ENCODE measurements at regions not wholly inside any gene's neighbourhood (a gene's known extent, or its start where the extent isn't known, plus 50 kb on each side); places are given as distances from the start of the nearest gene placed in this dataset.

GRCh38 chr4:156408749-156409148, 455.1 kb upstream of the CTSO start:
- no peaks in the 10 kb centered on the region for H3K36me3 ChIP-seq (ENCODE audit: insufficient read depth, low read length)
- H3K4me1 Mint-ChIP-seq = no peaks in the 10 kb centered on the region
- no peak overlapping the region for H3K4me3 Mint-ChIP-seq
- H3K9me3 ChIP-seq (ENCODE audit: control insufficient read depth in 1 of 2, low read length in 2 of 2) = no peaks in the 10 kb centered on the region
- intact Hi-C loops (cut with micrococcal nuclease) = no loop called here
- H3K27ac ChIP-seq (ENCODE audit: low read depth, low read length) = no peak overlapping the region
- ChIA-PET CTCF (ENCODE audit: partially characterized antibody) (no interaction called here), POLR2A (ENCODE audit: partially characterized antibody) (no interaction called here)
- no peak for DNase-seq
- H3K4me3 ChIP-seq (ENCODE audit: low read length in 2 of 2) = no peak overlapping the region
- H3K27me3 ChIP-seq (ENCODE audit: insufficient read depth, low read length) = no peaks in the 10 kb centered on the region
- H3K36me3 Mint-ChIP-seq = no peaks in the 10 kb centered on the region
- peaks cover 4 to 14% (median 6%) of the 10 kb centered on the region in 8 donors for H3K9me3 Mint-ChIP-seq
- no peaks in the 10 kb centered on the region for H3K4me1 ChIP-seq (ENCODE audit: insufficient read depth, low read length)
- no peak overlapping the region for H3K27ac Mint-ChIP-seq
- H3K27me3 Mint-ChIP-seq = no peaks in the 10 kb centered on the region

- no peak overlapping the region for H3K27ac Mint-ChIP-seq
- H3K27me3 Mint-ChIP-seq = no peaks in the 10 kb centered on the region
- Histone ChIP-seq H3K27ac (ENCODE audit: low read depth, low read length) (no peak overlapping the region), H3K4me1 (ENCODE audit: insufficient read depth, low read length) (no peaks in the 10 kb centered on the region), H3K9me3 (ENCODE audit: control insufficient read depth in 1 of 2, low read length in 2 of 2) (no peaks in the 10 kb centered on the region), H3K4me3 (ENCODE audit: low read length in 2 of 2) (no peak overlapping the region), H3K36me3 (ENCODE audit: insufficient read depth, low read length) (no peaks in the 10 kb centered on the region), H3K27me3 (ENCODE audit: insufficient read depth, low read length) (no peaks in the 10 kb centered on the region)
- POLR2A ChIA-PET (ENCODE audit: partially characterized antibody) = no interaction called here
- intact Hi-C loops (cut with micrococcal nuclease) = no loop called here
- DNase-seq = no peak
- no peaks in the 10 kb centered on the region for H3K4me1 Mint-ChIP-seq
- H3K9me3 Mint-ChIP-seq = peaks cover under 1 to 16% (median 6%) of the 10 kb centered on the region in 8 donors
- H3K4me3 Mint-ChIP-seq = no peak overlapping the region
- CTCF ChIA-PET (ENCODE audit: partially characterized antibody) = no interaction called here
- no peaks in the 10 kb centered on the region for H3K36me3 Mint-ChIP-seq
These were observed 447.7 kb upstream of the CTSO start for GRCh38 chr4:156401371-156401770.

- POLR2A ChIA-PET (ENCODE audit: partially characterized antibody) = no interaction called here
- no peak overlapping the region for H3K27ac Mint-ChIP-seq
These were observed 442.9 kb upstream of the CTSO start for GRCh38 chr4:156396534-156396933.

GRCh38 chr4:156391325-156391653, 437.6 kb upstream of the CTSO start:
- no peaks in the 10 kb centered on the region for H3K27me3 ChIP-seq (ENCODE audit: insufficient read depth, low read length)
- Mint-ChIP-seq H3K4me3 (no peak overlapping the region), H3K9me3 (peaks cover 0 to 7% (median 3%) of the 10 kb centered on the region in 8 donors), H3K27me3 (no peaks in the 10 kb centered on the region), H3K36me3 (no peaks in the 10 kb centered on the region), H3K4me1 (no peaks in the 10 kb centered on the region), H3K27ac (no peak overlapping the region)
- no peaks in the 10 kb centered on the region for H3K4me1 ChIP-seq (ENCODE audit: insufficient read depth, low read length)
- H3K27ac ChIP-seq (ENCODE audit: low read depth, low read length) = no peak overlapping the region
- no peak for DNase-seq
- intact Hi-C loops (cut with micrococcal nuclease) = no loop called here
- no peaks in the 10 kb centered on the region for H3K9me3 ChIP-seq (ENCODE audit: control insufficient read depth in 1 of 2, low read length in 2 of 2)
- POLR2A ChIA-PET (ENCODE audit: partially characterized antibody) = no interaction called here
- CTCF ChIA-PET (ENCODE audit: partially characterized antibody) = no interaction called here
- H3K36me3 ChIP-seq (ENCODE audit: insufficient read depth, low read length) = no peaks in the 10 kb centered on the region
- H3K4me3 ChIP-seq (ENCODE audit: low read length in 2 of 2) = no peak overlapping the region

More at GRCh38 chr4:156396534-156396933, 442.9 kb upstream of the CTSO start:
- H3K27ac ChIP-seq (ENCODE audit: low read depth, low read length) = no peak overlapping the region
- Mint-ChIP-seq H3K9me3 (peaks cover 0 to 6% (median 0%) of the 10 kb centered on the region in 8 donors), H3K4me3 (no peak overlapping the region), H3K36me3 (no peaks in the 10 kb centered on the region), H3K27me3 (no peaks in the 10 kb centered on the region), H3K4me1 (no peaks in the 10 kb centered on the region)
- intact Hi-C loops (cut with micrococcal nuclease) = no loop called here
- no peak overlapping the region for H3K4me3 ChIP-seq (ENCODE audit: low read length in 2 of 2)
- H3K9me3 ChIP-seq (ENCODE audit: control insufficient read depth in 1 of 2, low read length in 2 of 2) = no peaks in the 10 kb centered on the region
- no peaks in the 10 kb centered on the region for H3K4me1 ChIP-seq (ENCODE audit: insufficient read depth, low read length)
- H3K36me3 ChIP-seq (ENCODE audit: insufficient read depth, low read length) = no peaks in the 10 kb centered on the region
- CTCF ChIA-PET (ENCODE audit: partially characterized antibody) = no interaction called here
- H3K27me3 ChIP-seq (ENCODE audit: insufficient read depth, low read length) = no peaks in the 10 kb centered on the region
- DNase-seq = no peak

GRCh38 chr4:156390599-156391324, 437.1 kb upstream of the CTSO start:
- no peaks in the 10 kb centered on the region for H3K9me3 ChIP-seq (ENCODE audit: control insufficient read depth in 1 of 2, low read length in 2 of 2)
- ChIA-PET CTCF (ENCODE audit: partially characterized antibody) (no interaction called here), POLR2A (ENCODE audit: partially characterized antibody) (no interaction called here)
- Mint-ChIP-seq H3K36me3 (no peaks in the 10 kb centered on the region), H3K9me3 (peaks cover 0 to 8% (median 3%) of the 10 kb centered on the region in 8 donors), H3K4me3 (no peak overlapping the region), H3K27me3 (no peaks in the 10 kb centered on the region), H3K4me1 (no peaks in the 10 kb centered on the region), H3K27ac (no peak overlapping the region)
- H3K4me1 ChIP-seq (ENCODE audit: insufficient read depth, low read length) = no peaks in the 10 kb centered on the region
- no peaks in the 10 kb centered on the region for H3K36me3 ChIP-seq (ENCODE audit: insufficient read depth, low read length)
- H3K27me3 ChIP-seq (ENCODE audit: insufficient read depth, low read length) = no peaks in the 10 kb centered on the region
- no peak for DNase-seq
- intact Hi-C loops (cut with micrococcal nuclease) = no loop called here
- H3K27ac ChIP-seq (ENCODE audit: low read depth, low read length) = no peak overlapping the region
- H3K4me3 ChIP-seq (ENCODE audit: low read length in 2 of 2) = no peak overlapping the region

GRCh38 chr4:156388826-156389225, 435.2 kb upstream of the CTSO start:
- Histone ChIP-seq H3K9me3 (ENCODE audit: control insufficient read depth in 1 of 2, low read length in 2 of 2) (no peaks in the 10 kb centered on the region), H3K4me1 (ENCODE audit: insufficient read depth, low read length) (no peaks in the 10 kb centered on the region), H3K27me3 (ENCODE audit: insufficient read depth, low read length) (no peaks in the 10 kb centered on the region), H3K36me3 (ENCODE audit: insufficient read depth, low read length) (no peaks in the 10 kb centered on the region), H3K27ac (ENCODE audit: low read depth, low read length) (no peak overlapping the region), H3K4me3 (ENCODE audit: low read length in 2 of 2) (no peak overlapping the region)
- intact Hi-C loops (cut with micrococcal nuclease) = no loop called here
- Mint-ChIP-seq H3K36me3 (no peaks in the 10 kb centered on the region), H3K27me3 (no peaks in the 10 kb centered on the region), H3K4me1 (no peaks in the 10 kb centered on the region), H3K9me3 (peaks cover 0 to 5% (median 3%) of the 10 kb centered on the region in 8 donors), H3K4me3 (no peak overlapping the region), H3K27ac (no peak overlapping the region)
- ChIA-PET POLR2A (ENCODE audit: partially characterized antibody) (no interaction called here), CTCF (ENCODE audit: partially characterized antibody) (no interaction called here)
- no peak for DNase-seq

GRCh38 chr4:156378033-156378665, 424.5 kb upstream of the CTSO start:
- no peak overlapping the region for H3K4me3 Mint-ChIP-seq
- no peaks in the 10 kb centered on the region for H3K36me3 ChIP-seq (ENCODE audit: insufficient read depth, low read length)
- no peak overlapping the region for H3K27ac Mint-ChIP-seq
- H3K4me1 ChIP-seq (ENCODE audit: insufficient read depth, low read length) = no peaks in the 10 kb centered on the region
- intact Hi-C loops (cut with micrococcal nuclease) = no loop called here
- no peaks in the 10 kb centered on the region for H3K36me3 Mint-ChIP-seq
- CTCF ChIA-PET (ENCODE audit: partially characterized antibody) = no interaction called here
- no peaks in the 10 kb centered on the region for H3K27me3 Mint-ChIP-seq
- peaks cover 0 to 5% (median 0%) of the 10 kb centered on the region in 8 donors for H3K9me3 Mint-ChIP-seq
- H3K4me1 Mint-ChIP-seq = no peaks in the 10 kb centered on the region
- H3K9me3 ChIP-seq (ENCODE audit: control insufficient read depth in 1 of 2, low read length in 2 of 2) = no peaks in the 10 kb centered on the region
- no peak overlapping the region for H3K27ac ChIP-seq (ENCODE audit: low read depth, low read length)
- no peaks in the 10 kb centered on the region for H3K27me3 ChIP-seq (ENCODE audit: insufficient read depth, low read length)
- no peak overlapping the region for H3K4me3 ChIP-seq (ENCODE audit: low read length in 2 of 2)
- POLR2A ChIA-PET (ENCODE audit: partially characterized antibody) = no interaction called here
- no peak for DNase-seq
